GM12873 (cell line): ENCODE measurements at regions not wholly inside any gene's neighbourhood (a gene's known extent, or its start where the extent isn't known, plus 50 kb on each side); places are given as distances from the start of the nearest gene placed in this dataset.

Experiments used
- TF ChIP-seq, protein P1 (sequence below): IDR thresholded peaks from 2 replicates; pipeline ENCODE4 v1.5.1; 2012; ENCODE audit warnings: low read depth, mild to moderate bottlenecking, moderate library complexity, low read length, control low read depth; ENCODE audit not compliant: insufficient read depth; ENCODE audit errors: missing control alignments

DNA sequence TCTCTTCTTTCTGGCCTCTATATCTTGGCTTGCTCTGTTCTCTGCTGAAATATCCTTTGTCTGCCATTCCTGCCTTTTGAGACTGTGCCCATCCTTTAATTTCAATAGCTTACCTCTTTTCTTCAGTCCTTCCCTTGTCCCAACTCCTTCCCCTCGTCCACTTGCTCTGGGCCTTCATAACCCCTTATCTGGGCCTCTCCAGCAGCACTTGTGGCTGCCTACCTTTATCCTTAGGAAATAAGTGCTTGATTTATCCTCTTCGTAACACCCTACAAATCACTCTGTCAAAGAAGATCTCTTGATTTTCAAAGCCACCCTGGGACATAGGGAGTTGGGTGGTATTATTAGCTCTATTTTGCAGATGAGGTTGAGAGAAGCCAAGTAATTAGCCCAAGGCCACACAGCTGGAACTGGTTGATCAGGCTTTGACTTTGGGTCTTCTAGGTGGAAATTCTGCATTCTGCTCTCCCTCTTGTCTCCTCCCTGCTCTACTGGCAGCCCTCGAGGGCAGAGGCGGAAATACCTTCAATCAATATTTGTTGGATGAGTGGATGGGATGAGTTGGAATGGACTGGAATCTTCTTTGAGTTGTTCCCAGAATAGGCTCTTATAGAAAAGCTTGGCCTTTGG lies 84.0 kb upstream of the TLE3 start:
- TF ChIP-seq, protein P1, sequence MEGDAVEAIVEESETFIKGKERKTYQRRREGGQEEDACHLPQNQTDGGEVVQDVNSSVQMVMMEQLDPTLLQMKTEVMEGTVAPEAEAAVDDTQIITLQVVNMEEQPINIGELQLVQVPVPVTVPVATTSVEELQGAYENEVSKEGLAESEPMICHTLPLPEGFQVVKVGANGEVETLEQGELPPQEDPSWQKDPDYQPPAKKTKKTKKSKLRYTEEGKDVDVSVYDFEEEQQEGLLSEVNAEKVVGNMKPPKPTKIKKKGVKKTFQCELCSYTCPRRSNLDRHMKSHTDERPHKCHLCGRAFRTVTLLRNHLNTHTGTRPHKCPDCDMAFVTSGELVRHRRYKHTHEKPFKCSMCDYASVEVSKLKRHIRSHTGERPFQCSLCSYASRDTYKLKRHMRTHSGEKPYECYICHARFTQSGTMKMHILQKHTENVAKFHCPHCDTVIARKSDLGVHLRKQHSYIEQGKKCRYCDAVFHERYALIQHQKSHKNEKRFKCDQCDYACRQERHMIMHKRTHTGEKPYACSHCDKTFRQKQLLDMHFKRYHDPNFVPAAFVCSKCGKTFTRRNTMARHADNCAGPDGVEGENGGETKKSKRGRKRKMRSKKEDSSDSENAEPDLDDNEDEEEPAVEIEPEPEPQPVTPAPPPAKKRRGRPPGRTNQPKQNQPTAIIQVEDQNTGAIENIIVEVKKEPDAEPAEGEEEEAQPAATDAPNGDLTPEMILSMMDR: no peak

DNA sequence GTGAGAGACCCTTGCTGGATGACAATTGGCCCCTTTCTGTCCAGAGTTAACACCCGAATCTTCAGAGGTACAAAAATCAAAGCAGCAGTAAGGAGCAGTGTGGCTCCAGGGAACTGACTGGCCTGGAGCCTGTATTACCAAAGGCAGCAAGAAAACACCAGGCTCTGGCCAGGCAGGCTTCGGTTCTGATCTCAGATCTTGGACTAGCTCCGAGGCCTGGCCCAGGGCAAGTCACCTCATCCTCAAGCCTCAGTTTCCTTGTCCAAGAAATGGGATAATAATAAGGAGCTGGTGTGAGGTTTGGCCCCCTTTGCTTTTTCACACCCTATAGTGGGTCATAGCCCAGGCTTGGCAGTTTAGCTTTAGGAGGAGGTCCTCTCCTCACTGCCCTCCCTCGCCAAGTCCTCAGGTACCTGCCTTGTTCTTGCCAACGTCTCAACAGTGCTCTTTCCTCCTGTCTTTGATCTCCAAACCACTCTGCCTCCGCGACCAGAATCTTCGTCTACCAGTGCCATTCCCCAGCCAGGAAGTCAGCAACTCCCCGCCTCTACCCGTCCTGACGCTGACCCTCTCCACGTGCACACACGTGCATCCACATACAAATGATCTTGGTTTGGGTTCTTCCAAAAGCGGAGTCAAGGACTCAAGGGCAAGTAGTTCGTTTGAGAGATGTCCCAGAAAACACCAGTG lies 82.6 kb upstream of the TLE3 start:
- TF ChIP-seq, protein P1: no peak

DNA sequence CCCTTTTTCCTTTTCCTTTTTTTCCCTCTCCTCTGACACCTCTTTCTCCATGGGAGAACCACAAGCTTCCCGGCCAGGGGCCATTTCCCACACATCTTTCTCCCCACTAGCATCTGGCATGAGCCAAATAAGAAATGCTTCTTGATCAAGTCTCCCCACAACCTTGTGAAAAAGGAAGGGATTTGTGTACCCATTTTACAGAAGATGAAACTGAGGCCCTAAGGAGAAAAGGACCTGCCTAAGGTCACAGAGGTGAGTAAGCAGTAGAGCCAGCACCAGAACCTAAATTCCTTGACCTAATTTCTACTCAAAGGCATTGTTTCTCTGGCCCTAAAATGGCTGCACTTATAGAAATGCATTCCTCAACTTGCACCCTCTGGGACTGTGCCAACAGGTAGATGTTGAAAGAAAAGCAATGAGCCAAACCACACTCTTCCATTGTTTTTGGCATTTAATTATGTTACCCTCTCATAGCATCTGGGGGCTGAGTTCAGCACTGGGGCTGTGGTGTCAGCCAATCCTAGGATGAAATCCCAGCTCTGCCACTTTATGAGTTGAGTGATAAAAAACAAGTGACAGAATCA lies 81.7 kb upstream of the TLE3 start:
- TF ChIP-seq, protein P1: no peak

DNA sequence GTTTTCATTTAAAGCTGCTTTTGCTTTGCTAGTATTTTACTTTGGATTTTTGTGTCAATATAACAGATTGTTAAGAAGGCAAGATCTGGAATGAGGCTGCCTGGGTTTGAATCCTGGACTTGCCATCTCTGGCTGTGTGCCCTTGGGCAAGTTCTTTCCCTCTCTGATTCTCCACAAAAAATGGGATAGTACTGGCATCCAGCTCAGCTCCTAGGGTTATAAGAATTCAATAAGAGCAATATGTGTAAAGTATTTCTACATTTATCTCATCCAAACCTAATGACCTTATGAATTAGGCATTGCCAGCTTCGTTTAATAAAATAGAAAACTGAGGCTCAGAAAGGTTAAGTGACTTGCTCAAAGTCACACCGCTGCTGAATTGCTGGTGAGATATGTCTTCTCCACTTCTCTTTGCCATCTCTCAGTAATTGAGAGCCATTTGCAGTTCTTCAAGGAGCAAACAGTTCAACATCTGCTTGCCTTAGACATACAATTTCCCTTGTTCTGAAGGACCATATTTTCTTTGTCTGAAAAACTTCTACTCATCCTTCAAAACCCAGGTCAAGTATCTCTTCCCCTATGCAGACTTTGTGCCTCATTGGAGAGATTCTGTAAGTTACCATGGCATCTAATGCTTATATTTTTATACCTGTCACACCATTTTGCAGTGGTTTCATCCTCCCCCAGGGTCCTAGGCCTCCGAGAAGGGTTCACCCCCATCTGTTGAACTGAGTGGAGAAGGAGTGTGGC lies 80.8 kb upstream of the TLE3 start:
- TF ChIP-seq, protein P1: no peak

DNA sequence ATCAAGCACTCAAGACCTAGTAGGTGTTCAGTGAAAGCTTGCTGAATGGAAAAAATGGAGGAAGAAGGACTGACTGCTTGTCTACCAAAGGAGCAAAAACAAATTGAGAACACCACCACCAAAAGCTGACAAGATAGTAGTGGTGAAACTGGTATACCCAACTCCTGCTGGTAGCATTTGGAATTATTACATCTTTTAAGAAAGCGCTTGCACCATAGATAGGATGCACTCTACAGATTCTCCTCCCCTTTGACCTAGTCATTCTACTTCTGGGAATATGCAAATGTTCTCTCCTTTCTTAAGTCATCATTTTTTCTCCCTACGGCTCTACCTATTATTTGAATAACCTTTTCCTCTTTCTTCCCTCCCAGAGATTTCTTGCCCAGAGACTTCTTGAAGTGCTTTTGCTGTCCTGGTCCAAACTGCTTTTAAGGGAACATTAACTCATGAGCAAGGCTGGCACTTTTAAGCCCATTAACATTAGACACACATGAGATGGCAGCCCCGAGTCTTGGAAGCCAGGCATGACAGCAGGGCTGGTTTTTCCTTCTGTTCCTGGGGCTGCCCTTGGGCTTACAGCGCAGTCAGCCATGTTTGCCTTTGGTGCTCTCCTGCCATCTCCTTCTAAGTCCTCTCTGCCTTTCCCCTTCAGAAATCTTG lies 75.0 kb upstream of the TLE3 start:
- TF ChIP-seq, protein P1: peak; percentile 7

DNA sequence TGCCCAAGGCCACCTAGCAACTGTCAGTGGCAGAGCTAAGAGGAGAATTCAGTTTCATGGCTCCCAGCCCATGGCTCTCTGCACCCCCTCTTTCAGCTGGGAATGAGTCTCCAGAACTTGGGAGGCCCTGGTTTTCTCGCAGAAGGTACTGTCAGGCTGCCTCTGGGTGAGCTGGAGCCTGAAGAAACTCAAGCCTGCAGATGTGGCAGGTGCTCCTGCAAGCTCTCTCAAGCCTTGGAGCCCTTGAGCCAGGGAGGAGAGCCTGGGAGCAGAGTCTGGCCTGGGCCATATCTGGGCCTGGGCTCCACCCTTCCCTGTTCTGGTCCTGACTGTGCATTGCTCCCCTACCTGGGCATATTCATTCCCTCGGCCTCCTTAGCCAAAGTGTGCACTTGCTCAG lies 74.4 kb upstream of the TLE3 start:
- TF ChIP-seq, protein P1: no peak
